Umbilical cord (tissue), 1 donor: ENCODE measurements at regions not wholly inside any gene's neighbourhood (a gene's known extent, or its start where the extent isn't known, plus 50 kb on each side); places are given as distances from the start of the nearest gene placed in this dataset.

Experiments used
- DNase-seq: peaks from one replicate; pipeline ENCODE4 v3.0.0-alpha.2; 2015; ENCODE audit warnings: low spot score

GRCh38 chr1:67991546-67991945 is 58.9 kb downstream of the DIRAS3 start:
- no peak for DNase-seq

DNA sequence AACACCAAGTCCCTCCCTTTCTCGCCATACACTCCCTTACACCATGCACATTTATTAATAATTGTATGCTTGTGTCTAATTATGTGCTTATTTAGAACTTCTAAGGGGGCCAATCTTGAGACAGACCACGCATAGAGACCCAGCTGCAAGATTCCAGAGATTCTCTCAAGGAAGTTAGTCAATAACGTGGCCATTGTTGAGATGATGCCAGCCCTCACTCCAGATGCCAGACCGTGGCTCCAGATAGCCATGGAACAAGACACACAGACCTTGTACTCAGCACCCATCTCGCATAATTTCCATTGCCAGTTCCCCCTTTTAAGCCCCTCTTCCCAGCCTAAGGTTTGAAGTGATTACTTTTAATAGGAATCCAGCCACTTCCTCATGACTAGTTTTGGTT is 62.4 kb downstream of the DIRAS3 start:
- DNase-seq = no peak

- DNase-seq = peak; percentile 7
These were observed 63.2 kb downstream of the DIRAS3 start for GRCh38 chr1:67987046-67987799.

DNA sequence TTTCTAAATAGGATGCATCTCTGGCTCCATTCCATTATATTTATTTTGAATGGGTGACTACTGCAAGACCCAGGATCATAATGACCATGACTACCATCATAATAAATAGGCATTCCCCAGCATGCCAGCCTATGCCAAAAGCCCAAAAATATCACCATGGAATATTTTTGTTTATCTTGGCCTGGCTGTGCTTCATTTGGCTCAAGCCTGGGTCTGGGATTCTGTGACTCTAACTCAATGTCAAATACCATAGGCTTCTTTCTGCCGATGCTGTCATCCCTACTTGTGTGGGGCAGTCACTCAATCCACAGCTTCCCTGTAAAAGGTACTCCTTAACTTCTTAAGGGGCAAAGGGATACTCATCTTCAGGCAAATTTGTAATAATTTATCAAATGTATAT is 66.6 kb downstream of the DIRAS3 start:
- DNase-seq = no peak

DNA sequence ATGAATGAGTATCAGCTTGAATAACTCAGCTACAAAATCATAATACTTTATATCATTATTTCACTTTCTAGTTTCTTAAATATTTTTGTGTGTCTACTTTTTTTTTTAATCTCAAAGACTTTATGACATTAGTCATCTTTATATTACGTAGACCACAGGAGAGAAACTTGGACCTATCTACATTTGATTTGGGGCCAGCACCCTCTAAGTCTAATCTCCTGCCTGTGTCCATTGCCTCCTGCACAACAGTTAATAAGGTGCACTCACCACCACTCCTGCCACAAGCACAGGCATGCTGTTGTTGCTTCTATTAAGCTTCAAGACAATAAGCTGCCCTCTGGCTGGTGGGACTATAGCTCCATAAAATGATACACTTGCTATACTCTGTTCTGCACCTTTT is 70.4 kb downstream of the DIRAS3 start:
- no peak for DNase-seq

GRCh38 chr1:67979532-67979931 is 70.9 kb downstream of the DIRAS3 start:
- DNase-seq = no peak

DNA sequence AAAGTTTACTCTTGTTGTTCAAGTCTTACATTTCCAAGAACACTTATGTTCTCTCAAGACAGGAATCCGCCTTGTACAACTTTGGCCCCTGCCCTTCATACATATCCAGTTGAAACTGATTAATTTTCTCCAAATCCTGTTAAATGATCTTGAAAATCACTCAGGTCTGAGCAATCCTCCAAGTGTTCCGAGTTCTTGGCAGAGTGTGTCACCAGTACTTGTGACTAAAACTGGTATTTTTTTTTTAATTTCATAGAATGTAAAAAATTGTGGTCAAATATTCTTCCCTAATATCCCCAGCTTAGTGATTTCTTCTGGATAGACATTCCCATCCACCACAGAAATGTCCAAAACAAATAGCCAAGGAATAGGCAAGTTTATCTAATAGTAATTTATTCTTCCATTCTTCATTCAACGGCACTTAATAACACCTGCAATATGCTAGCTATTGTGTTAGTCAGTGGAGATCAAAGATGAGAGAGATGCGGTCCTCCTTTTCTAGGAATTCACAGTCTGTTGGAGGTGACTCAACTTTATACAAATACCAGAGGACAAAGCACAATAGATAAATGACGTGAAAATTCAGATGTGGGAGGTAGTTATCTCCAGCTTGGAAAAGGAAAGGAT is 71.4 kb downstream of the DIRAS3 start:
- DNase-seq = no peak

DNA sequence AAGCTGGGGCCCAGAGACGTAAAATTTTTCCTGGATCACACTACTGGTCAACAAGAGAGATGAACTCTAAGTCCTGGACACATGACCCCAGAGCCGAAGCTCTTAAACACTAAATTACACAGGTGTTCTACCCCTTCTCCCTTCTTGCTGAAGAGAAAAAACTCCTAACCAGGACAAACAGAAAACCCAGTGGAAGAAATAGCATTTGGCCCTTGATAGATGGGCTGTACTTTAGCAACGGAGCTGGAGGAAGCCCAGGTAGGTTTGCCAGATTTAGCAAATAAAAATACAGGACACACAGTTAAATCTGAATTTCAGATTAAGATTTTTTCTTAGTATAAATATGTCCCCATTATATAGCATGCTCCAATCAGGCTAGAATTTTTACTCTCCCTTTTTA is 72.7 kb downstream of the DIRAS3 start:
- DNase-seq = no peak

DNA sequence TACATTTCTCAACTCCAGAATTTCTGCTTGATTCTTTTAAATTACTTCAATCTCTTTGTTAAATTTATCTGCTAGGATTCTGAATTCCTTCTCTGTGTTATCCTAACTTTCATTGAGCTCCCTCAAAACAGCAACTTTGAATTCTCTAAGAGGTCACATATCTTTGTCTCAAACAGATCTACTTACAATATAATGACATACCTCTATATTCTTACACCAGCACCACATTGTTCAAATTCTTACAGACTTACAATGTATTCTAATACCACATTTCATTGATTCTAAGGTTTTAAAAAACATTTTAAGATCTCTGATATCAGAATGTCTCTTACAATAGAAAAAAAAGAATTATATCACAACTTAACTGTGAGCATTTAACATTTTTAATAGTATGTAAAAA is 77.4 kb downstream of the DIRAS3 start:
- no peak for DNase-seq

GRCh38 chr1:67970088-67970487 is 80.3 kb downstream of the DIRAS3 start:
- no peak for DNase-seq

GRCh38 chr1:67969446-67969845 is 81.0 kb downstream of the DIRAS3 start:
- no peak for DNase-seq

GRCh38 chr1:67966666-67967009 is 83.8 kb downstream of the DIRAS3 start:
- DNase-seq = no peak

- no peak for DNase-seq
These were observed 84.3 kb downstream of the DIRAS3 start for GRCh38 chr1:67965995-67966665.

- DNase-seq = no peak
These were observed 87.2 kb downstream of the DIRAS3 start for GRCh38 chr1:67963263-67963662.

GRCh38 chr1:67960766-67961165 is 89.7 kb downstream of the DIRAS3 start:
- no peak for DNase-seq

DNA sequence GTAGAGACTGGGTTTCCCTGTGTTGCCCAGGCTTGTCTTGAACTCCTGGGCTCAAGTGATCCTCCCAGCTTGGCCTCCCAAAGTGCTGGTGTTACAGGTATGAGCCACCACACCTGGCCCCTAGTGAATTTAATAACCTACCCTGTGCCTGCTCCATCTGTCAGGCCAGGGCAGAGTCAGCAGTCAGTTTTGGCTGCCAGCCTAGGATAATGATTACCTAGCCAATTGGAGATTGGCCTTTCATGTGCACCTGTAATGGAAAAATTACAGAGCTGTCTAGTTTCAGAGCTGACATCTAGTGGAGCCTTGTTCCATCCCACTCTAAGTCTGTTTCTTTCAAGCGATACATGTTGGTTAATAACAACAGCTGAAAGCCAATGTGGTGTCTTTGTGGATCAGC is 92.0 kb downstream of the DIRAS3 start:
- no peak for DNase-seq

- DNase-seq = peak; percentile 98
These were observed 93.4 kb downstream of the DIRAS3 start for GRCh38 chr1:67957066-67957465.

- peak; percentile 73 for DNase-seq
These were observed 94.3 kb downstream of the DIRAS3 start for GRCh38 chr1:67956116-67956515.

DNA sequence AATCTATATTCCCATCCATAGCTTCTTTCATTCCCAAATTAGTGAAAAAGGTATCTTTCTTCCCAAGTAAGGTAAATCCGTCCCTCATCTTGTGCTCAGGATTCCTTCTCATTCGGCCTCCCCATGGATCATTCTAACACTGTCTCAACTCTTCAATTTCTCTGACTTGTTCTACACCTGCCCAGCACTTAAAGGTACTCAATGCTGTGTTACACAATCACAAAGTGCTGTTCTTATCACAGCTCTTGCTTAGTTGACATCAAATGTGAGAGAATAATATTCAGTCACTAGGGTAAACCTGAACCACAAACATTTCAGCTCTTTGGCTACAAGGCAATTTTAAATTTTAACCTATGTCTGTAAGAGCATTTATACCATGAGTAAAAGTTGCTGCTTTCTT is 94.8 kb downstream of the DIRAS3 start:
- no peak for DNase-seq

GRCh38 chr1:67953301-67953700 is 97.1 kb downstream of the DIRAS3 start:
- no peak for DNase-seq

GRCh38 chr1:67952071-67952470 is 98.4 kb downstream of the DIRAS3 start:
- DNase-seq = no peak

DNA sequence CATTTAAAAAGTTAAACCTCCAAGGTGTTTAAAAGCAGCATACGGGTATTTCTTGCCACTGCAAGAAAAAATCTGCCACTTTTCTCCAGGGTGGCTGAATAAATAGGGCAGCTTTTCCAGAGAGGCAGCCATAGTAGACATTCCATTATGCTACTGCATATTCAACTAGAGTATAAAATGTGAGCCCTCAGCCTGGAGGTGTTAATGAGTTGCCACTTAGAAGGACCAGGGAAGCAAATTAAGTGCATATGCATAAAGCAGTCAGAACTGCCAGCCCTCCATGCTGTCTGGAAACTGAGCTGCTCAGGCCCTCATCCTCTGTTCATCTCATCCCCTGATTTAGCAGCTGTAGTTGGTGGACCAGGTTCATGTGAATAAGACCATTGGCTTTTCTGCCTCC is 99.4 kb downstream of the DIRAS3 start:
- DNase-seq = no peak
